Tibial artery (tissue), 4 donors: ENCODE measurements at regions not wholly inside any gene's neighbourhood (a gene's known extent, or its start where the extent isn't known, plus 50 kb on each side); places are given as distances from the start of the nearest gene placed in this dataset.

Experiments used
- DNase-seq, 2 donors: peaks; one replicate each; pipeline ENCODE4 v3.0.0-alpha.2; 2019
- H3K27ac ChIP-seq, 2 donors: fragments of 200-600 bp; sonication (generic) in 1 of 2; 1 replicate in 1 of 2; 2 replicates in 1 of 2; pipeline ENCODE4 v1.5.1; 2018 to 2019; ENCODE audit warnings: mild to moderate bottlenecking in 1 of 2
- H3K27me3 ChIP-seq, 2 donors: fragments of 200-600 bp; sonication (generic) in 1 of 2; one replicate each; pipeline versions ENCODE4 v1.5.1 to v1.6.0; 2016 to 2019
- H3K36me3 ChIP-seq, 3 donors: fragments of 200-600 bp; sonication (generic) in 2 of 3; one replicate each; pipeline ENCODE4 v1.5.1; 2016 to 2019; ENCODE audit warnings: mild to moderate bottlenecking in 2 of 3
- H3K4me1 ChIP-seq, 4 donors: fragments of 200-600 bp; sonication (generic) in 2 of 4; 1 replicate in 3 of 4; 2 replicates in 1 of 4; pipeline ENCODE4 v1.5.1; 2016 to 2019
- H3K4me3 ChIP-seq, 2 donors: fragments of 200-600 bp; sonication (generic) in 1 of 2; 1 replicate in 1 of 2; 2 replicates in 1 of 2; pipeline ENCODE4 v1.5.1; 2018 to 2019; ENCODE audit warnings: mild to moderate bottlenecking in 2 of 2
- H3K9me3 ChIP-seq, 3 donors: fragments of 200-600 bp; sonication (generic) in 1 of 3; one replicate each; pipeline ENCODE4 v1.5.1; 2016 to 2019
- intact Hi-C: fragments of 100-400 bp; cut with DNase I; formaldehyde crosslinking; loops from one replicate; pipeline ENCODE4 v1.15.0; 2023; ENCODE audit warnings: low total_unique reads
- TF ChIP-seq, protein P1 (sequence below), 2 experiments: fragments of 200-600 bp in 1 of 2; fragments of 450-650 bp in 1 of 2; IDR thresholded peaks; one replicate each; pipeline ENCODE4 v1.5.1; 2017 to 2019; ENCODE audit warnings: antibody characterized with exemption in 2 of 2, mild to moderate bottlenecking in 1 of 2, moderate library complexity in 1 of 2

DNA sequence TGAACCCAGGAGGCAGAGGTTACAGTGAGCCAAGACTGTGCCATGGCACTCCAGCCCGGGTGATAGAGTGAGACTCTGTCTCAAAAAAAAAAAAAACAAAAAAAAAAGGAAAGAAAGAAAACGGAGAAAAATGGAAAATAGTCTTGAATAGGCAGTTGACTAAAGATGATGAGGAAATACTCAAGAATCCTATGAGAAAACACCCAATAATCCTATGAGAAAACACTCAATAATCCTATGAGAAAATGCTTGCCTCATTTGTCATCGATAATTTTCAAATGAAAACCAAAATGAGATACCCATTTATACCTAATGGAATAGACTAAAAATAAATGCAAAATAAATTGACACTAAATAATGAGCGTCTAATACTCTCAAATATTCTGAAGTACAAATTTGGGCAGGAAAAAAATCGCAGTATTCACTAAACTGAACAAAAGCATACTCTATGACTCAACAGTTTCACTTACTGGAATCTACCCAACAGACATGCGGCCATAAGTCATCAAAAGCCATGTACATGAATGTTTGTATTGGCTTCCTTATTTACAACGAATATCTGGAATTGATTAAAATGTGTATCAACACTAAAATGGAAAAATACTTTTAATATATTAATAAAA, 733.9 kb upstream of the CHRM3 start:
- peaks cover 0 to 15% (median 3%) of the 10 kb centered on the region in 4 donors for H3K4me1 ChIP-seq
- DNase-seq: no peak
- no peaks in the 10 kb centered on the region for H3K9me3 ChIP-seq
- no peaks in the 10 kb centered on the region for H3K36me3 ChIP-seq
- TF ChIP-seq, protein P1, sequence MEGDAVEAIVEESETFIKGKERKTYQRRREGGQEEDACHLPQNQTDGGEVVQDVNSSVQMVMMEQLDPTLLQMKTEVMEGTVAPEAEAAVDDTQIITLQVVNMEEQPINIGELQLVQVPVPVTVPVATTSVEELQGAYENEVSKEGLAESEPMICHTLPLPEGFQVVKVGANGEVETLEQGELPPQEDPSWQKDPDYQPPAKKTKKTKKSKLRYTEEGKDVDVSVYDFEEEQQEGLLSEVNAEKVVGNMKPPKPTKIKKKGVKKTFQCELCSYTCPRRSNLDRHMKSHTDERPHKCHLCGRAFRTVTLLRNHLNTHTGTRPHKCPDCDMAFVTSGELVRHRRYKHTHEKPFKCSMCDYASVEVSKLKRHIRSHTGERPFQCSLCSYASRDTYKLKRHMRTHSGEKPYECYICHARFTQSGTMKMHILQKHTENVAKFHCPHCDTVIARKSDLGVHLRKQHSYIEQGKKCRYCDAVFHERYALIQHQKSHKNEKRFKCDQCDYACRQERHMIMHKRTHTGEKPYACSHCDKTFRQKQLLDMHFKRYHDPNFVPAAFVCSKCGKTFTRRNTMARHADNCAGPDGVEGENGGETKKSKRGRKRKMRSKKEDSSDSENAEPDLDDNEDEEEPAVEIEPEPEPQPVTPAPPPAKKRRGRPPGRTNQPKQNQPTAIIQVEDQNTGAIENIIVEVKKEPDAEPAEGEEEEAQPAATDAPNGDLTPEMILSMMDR (IDR thresholded peaks at IDR 0.05): no peak
- no peak overlapping the region for H3K27ac ChIP-seq
- no peak overlapping the region for H3K4me3 ChIP-seq
- intact Hi-C loops: no loop called here
- no peaks in the 10 kb centered on the region for H3K27me3 ChIP-seq

DNA sequence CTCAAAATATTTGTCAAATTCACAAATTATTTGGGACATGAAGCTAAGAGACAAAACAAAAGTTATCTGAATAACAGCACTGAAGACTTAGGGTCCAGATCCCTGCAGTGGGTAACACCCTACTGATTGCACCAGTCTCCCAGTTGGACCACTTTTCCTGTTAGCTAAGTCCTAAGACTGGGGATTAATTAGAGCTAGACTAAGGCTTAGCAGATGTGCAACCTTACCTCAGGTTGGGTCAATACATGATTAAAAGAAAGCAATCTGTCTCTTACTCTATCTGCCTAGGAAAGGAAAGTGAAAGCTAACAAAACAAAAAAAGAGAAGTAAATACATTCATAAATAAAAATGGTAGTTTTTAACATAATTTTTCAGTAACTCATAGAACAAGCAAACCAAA, 737.2 kb upstream of the CHRM3 start:
- TF ChIP-seq, protein P1 (IDR thresholded peaks at IDR 0.05): no peak
- Histone ChIP-seq H3K36me3 (no peaks in the 10 kb centered on the region), H3K9me3 (no peaks in the 10 kb centered on the region), H3K27ac (no peak overlapping the region), H3K4me1 (peaks cover 0 to 24% (median 3%) of the 10 kb centered on the region in 4 donors), H3K4me3 (no peak overlapping the region), H3K27me3 (no peaks in the 10 kb centered on the region)
- no peak for DNase-seq
- intact Hi-C loops: no loop called here

DNA sequence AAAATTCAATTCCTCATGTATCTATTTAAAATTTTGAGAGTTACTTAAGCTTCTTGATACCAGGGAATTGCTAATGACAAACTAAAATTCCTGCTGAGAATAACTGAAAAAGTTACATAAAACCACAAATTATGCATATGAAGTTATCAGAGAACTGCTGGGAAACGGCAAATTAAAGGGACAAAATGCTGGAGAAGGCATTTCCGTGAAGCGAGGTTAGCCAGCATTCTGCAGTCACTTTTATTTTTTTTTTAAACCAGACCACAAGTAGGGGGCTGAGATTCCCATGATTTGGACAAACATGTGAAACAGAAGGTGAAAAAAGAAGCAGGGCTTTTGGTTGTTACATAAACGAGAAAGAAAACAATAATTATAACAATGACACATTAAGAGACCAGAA, 737.6 kb upstream of the CHRM3 start:
- Histone ChIP-seq H3K4me1 (peaks cover 0 to 24% (median 3%) of the 10 kb centered on the region in 4 donors), H3K27me3 (no peaks in the 10 kb centered on the region), H3K4me3 (no peak overlapping the region), H3K9me3 (no peaks in the 10 kb centered on the region), H3K36me3 (no peaks in the 10 kb centered on the region), H3K27ac (no peak overlapping the region)
- no peak for DNase-seq
- TF ChIP-seq, protein P1 (IDR thresholded peaks at IDR 0.05): no peak
- intact Hi-C loops: no loop called here

DNA sequence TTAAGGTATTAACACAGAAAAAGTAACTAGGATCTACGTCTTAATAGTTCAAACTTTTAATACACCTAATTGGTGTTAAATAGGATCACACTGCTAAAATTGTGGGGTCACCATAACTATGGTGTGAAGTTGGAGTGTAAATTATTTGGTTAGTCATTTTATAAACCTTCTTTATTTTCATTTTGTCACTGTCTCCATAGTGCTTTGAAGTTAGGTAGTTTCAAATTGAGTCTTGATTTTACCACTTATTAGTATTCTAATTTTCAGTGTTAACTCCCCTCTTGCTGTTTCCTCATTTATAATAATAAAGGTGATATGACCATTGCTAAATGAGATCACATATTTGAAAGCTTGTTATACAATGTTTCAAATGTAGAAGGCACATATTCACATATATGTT, 738.1 kb upstream of the CHRM3 start:
- Histone ChIP-seq H3K9me3 (no peaks in the 10 kb centered on the region), H3K4me3 (no peak overlapping the region), H3K27me3 (no peaks in the 10 kb centered on the region), H3K4me1 (peaks cover 0 to 24% (median 3%) of the 10 kb centered on the region in 4 donors), H3K36me3 (no peaks in the 10 kb centered on the region), H3K27ac (peak overlapping the region in 1 of 2 donors; percentile 7)
- TF ChIP-seq, protein P1 (IDR thresholded peaks at IDR 0.05): no peak
- DNase-seq: no peak
- intact Hi-C loops: no loop called here

DNA sequence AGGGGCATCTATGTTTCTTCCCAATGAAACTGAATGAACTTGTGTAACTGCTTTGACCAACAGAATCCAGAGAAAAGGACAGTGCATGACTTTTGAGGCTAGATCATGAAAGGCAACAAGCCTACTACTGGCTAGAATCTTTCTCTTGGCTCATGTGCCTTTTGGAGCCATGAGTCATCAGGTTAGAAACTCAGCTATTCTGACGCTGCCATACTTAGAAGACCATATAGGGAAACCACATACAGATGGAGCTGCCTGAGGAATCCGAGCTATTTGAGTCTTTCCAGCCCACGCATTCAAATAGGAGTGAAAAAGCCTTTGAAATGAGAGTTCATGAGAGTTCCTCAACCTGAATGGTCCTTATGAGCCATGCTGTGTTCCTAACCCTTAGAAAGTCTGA, 738.5 kb upstream of the CHRM3 start:
- TF ChIP-seq, protein P1 (IDR thresholded peaks at IDR 0.05): no peak
- Histone ChIP-seq H3K27me3 (no peaks in the 10 kb centered on the region), H3K36me3 (no peaks in the 10 kb centered on the region), H3K27ac (peak overlapping the region in 1 of 2 donors; percentile 7), H3K9me3 (no peaks in the 10 kb centered on the region), H3K4me1 (peaks cover 0 to 24% (median 3%) of the 10 kb centered on the region in 4 donors), H3K4me3 (no peak overlapping the region)
- intact Hi-C loops: no loop called here
- DNase-seq: no peak

DNA sequence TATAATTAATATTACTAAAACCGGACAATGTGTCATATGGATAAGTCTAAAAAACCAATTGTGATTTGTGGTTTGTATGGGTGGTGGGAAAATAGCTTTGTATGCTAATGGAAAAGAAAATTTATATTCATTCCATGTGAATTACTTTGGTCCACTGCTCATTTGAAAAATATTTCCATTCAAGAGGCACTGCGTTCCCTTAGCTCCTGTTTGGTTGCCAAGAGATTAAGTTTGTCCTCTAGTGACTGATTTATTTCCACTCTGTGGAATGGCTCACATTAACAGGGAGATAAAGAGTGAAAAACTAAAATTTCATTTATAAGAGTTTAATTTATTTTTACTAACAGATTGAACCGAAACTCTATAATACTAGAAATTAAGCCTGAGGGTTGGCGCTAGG, 744.1 kb upstream of the CHRM3 start:
- Histone ChIP-seq H3K36me3 (no peaks in the 10 kb centered on the region), H3K27ac (no peak overlapping the region), H3K4me3 (no peak overlapping the region), H3K4me1 (peaks cover 0 to 10% (median 0%) of the 10 kb centered on the region in 4 donors), H3K27me3 (no peaks in the 10 kb centered on the region), H3K9me3 (no peaks in the 10 kb centered on the region)
- TF ChIP-seq, protein P1 (IDR thresholded peaks at IDR 0.05): no peak
- intact Hi-C loops: no loop called here
- DNase-seq: no peak
